K562 (cell line): ENCODE measurements at regions not wholly inside any gene's neighbourhood (a gene's known extent, or its start where the extent isn't known, plus 50 kb on each side); places are given as distances from the start of the nearest gene placed in this dataset.

Experiments used
- ATAC-seq: fragments of 200-7000 bp; cut with Tn5 transposase; 3 replicates; pipeline ENCODE4 v1.9.1; 2020; ENCODE audit warnings: moderate library complexity
- BruUV-seq: library from RNA; stranded (reverse); fragments of 400-500 nt; replicated peaks from 2 replicates; lab custom pipeline; 2021; lab: Mats Ljungman, UMichigan
- CTCF ChIA-PET: fragments of 300-600 bp; formaldehyde crosslinking; extraction: SDS; loops from one replicate; lab custom pipeline; 2021; ENCODE audit warnings: low intra/inter-chr PET ratio; lab: Yijun Ruan, JAX
- POLR2A ChIA-PET: fragments of 300-600, 350-650 bp; sonication (Branson Sonifier 250); formaldehyde crosslinking; extraction: SDS; loops from one replicate; lab custom pipeline; 2021; ENCODE audit warnings: antibody characterized with exemption, inconsistent platforms; lab: Yijun Ruan, JAX
- DNase-seq, 4 experiments: peaks; one replicate each; pipeline versions ENCODE4 v3.0.0 to v3.0.0-alpha.2; 2011 to 2018; ENCODE audit warnings: low spot score in 3 of 4, mixed read lengths in 3 of 4; ENCODE audit errors: extremely low read depth in 1 of 4
- FAIRE-seq: peaks from 2 replicates; lab custom pipeline; 2011; peaks lifted over from hg19 to GRCh38; lab: Jason Lieb, UNC
- H2AFZ ChIP-seq: 2 replicates; pipeline ENCODE4 v1.6.0; 2011; ENCODE audit warnings: low read depth, low read length, control low read depth, inconsistent platforms
- H3K27ac ChIP-seq: fragments of 200-600 bp; 3 replicates; pipeline ENCODE4 v1.8.0; 2011; ENCODE audit warnings: low read depth, mild to moderate bottlenecking, control low read depth, inconsistent platforms, low read length, moderate library complexity, mixed read lengths; ENCODE audit errors: extremely low read depth
- H3K27me3 ChIP-seq, 2 experiments: fragments of 300-600 bp in 1 of 2; 2 replicates in 1 of 2; 3 replicates in 1 of 2; pipeline versions ENCODE4 v1.6.0 to v1.8.0; 2011; ENCODE audit warnings: inconsistent platforms in 2 of 2, low read length in 2 of 2, mild to moderate bottlenecking in 1 of 2, mixed read lengths in 1 of 2, moderate library complexity in 1 of 2; ENCODE audit not compliant: control insufficient read depth in 2 of 2, insufficient read depth in 2 of 2
- H3K36me3 ChIP-seq: fragments of 300-600 bp; 3 replicates; pipeline ENCODE4 v1.8.0; 2011; ENCODE audit warnings: mild to moderate bottlenecking, low read length, inconsistent platforms; ENCODE audit not compliant: control insufficient read depth, insufficient read depth
- H3K4me1 ChIP-seq, 2 experiments: fragments of 200-600 bp in 1 of 2; replicated peaks in 1 of 2; 2 replicates in 1 of 2; 3 replicates in 1 of 2; pipeline versions ENCODE4 v1.5.1 to v1.8.0; 2011; ENCODE audit warnings: inconsistent platforms in 2 of 2, low read length in 2 of 2, mild to moderate bottlenecking in 1 of 2, mixed read lengths in 1 of 2, moderate library complexity in 1 of 2; ENCODE audit not compliant: control insufficient read depth in 2 of 2, insufficient read depth in 2 of 2
- H3K4me2 ChIP-seq: 2 replicates; pipeline ENCODE4 v1.6.1; 2011; ENCODE audit warnings: low read length, control low read depth, inconsistent platforms, mixed read lengths; ENCODE audit not compliant: insufficient read depth
- H3K4me3 ChIP-seq: fragments of 200-600 bp; sonication (generic), shearing (Covaris generic); 2 replicates; pipeline ENCODE4 v1.5.1; 2016; ENCODE audit warnings: control low read depth, inconsistent platforms
- H3K79me2 ChIP-seq: fragments of 200-600 bp; 3 replicates; pipeline ENCODE4 v1.8.0; 2011; ENCODE audit warnings: low read length, inconsistent platforms; ENCODE audit not compliant: control insufficient read depth, insufficient read depth
- H3K9ac ChIP-seq, 2 experiments: 2 replicates each; pipeline versions ENCODE4 v1.6.0 to v1.6.1; 2011; ENCODE audit warnings: low read depth in 2 of 2, low read length in 2 of 2, control low read depth in 1 of 2, inconsistent platforms in 1 of 2, mild to moderate bottlenecking in 1 of 2, mixed read lengths in 1 of 2; ENCODE audit not compliant: insufficient read depth in 1 of 2
- H3K9me1 ChIP-seq: one replicate; pipeline ENCODE4 v1.6.0; 2011; ENCODE audit warnings: inconsistent platforms, mild to moderate bottlenecking, low read length, moderate library complexity; ENCODE audit not compliant: control insufficient read depth, insufficient read depth
- H3K9me3 ChIP-seq: replicated peaks from 2 replicates; pipeline ENCODE4 v1.5.1; 2011; ENCODE audit warnings: low read depth, low read length, inconsistent platforms; ENCODE audit not compliant: control insufficient read depth, insufficient read depth
- H4K20me1 ChIP-seq: replicated peaks from 2 replicates; pipeline ENCODE4 v1.6.1; 2011; ENCODE audit warnings: low read length, inconsistent platforms, mixed read lengths; ENCODE audit not compliant: control insufficient read depth, insufficient read depth
- CBFA2T2 ChIP-seq: fragments of 450-650 bp; conservative IDR thresholded peaks from 2 replicates; pipeline ENCODE4 v1.6.1; 2017; ENCODE audit warnings: mild to moderate bottlenecking
- HCFC1 ChIP-seq: IDR thresholded peaks from 2 replicates; pipeline ENCODE4 v1.6.1; 2012; ENCODE audit warnings: low read depth, low read length, improper control_type of control experiment
- KDM1A ChIP-seq, 2 experiments: fragments of 450-650 bp; IDR thresholded peaks; 2 replicates each; pipeline ENCODE4 v1.6.1; 2016; ENCODE audit warnings: mild to moderate bottlenecking in 2 of 2
- MEIS2 ChIP-seq: fragments of 450-650 bp; IDR thresholded peaks from 2 replicates; pipeline ENCODE4 v1.6.1; 2014; ENCODE audit warnings: mild to moderate bottlenecking; ENCODE audit not compliant: partially characterized antibody
- RCOR1 ChIP-seq, 2 experiments: IDR thresholded peaks; 2 replicates each; pipeline ENCODE4 v1.6.1; 2012; ENCODE audit warnings: low read depth in 2 of 2, low read length in 2 of 2, borderline replicate concordance in 1 of 2, improper control_type of control experiment in 1 of 2
- RREB1 ChIP-seq: fragments of 250-450 bp; sonication (Bioruptor Pico); IDR thresholded peaks from 2 replicates; pipeline ENCODE4 v1.4.0; 2020
- SOX6 ChIP-seq: fragments of 450-650 bp; IDR thresholded peaks from 2 replicates; pipeline ENCODE4 v1.6.1; 2014; ENCODE audit warnings: mild to moderate bottlenecking
- TFE3 ChIP-seq: fragments of 450-650 bp; formaldehyde crosslinking; IDR thresholded peaks from 2 replicates; pipeline ENCODE4 v1.4.0; 2020; ENCODE audit warnings: mild to moderate bottlenecking, mixed read lengths
- ZNF146 ChIP-seq: IDR thresholded peaks from one replicate; pipeline ENCODE4 v1.6.1; 2018; ENCODE audit warnings: missing compliant biosample characterization; ENCODE audit not compliant: unreplicated experiment
- WGBS: fragments of 100-300 bp; shearing (Covaris generic); methylation state at CpG from one replicate; pipeline ENCODE4 v1.1.6; 2016; ENCODE audit warnings: low coverage, mixed read lengths; ENCODE audit not compliant: insufficient coverage; ENCODE audit errors: missing lambda C conversion rate; 5-methylcytosine and 5-hydroxymethylcytosine counted together
- in situ Hi-C: fragments of 300-500 bp; cut with MboI; formaldehyde crosslinking; loops from 4 replicates; pipeline ENCODE4 v1.15.0; 2018; ENCODE audit warnings: inconsistent platforms, mixed read lengths
- intact Hi-C: fragments of 100-400 bp; cut with micrococcal nuclease; formaldehyde crosslinking; loops from 2 replicates; pipeline ENCODE4 v1.14.2; 2022
- TF ChIP-seq, protein P1 (sequence below): fragments of 250-450 bp; sonication (Bioruptor Pico); IDR thresholded peaks from 2 replicates; pipeline ENCODE4 v1.5.0; 2021
- TF ChIP-seq, protein P2 (sequence below): fragments of 250-450 bp; sonication (Bioruptor Pico); IDR thresholded peaks from 2 replicates; pipeline ENCODE4 v1.5.0; 2021; ENCODE audit warnings: mild to moderate bottlenecking, borderline replicate concordance

DNA sequence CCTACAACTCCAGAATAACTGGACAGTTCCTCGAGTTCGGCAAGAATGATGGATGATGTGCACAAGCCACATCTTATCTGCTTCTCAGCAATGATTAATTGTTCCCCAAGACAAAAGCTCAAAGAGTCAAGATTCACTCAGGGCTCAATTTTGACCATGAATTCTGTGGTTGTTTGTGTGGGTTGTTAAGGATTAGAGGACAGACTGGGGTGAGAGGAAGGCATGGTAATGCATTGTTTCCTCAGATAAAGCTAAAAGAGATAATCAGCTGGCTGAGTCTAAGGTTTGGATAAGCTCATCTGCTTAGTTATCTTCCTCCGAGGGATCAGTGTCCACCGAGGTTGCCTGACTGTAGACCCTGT, 161.0 kb downstream of the CPEB2 start:
- Histone ChIP-seq H3K36me3 (no peaks in the 10 kb centered on the region), H3K27me3 (no peaks in the 10 kb centered on the region), H3K9ac (no peak overlapping the region), H3K4me2 (no peak overlapping the region), H2AFZ (no peak overlapping the region), H3K4me3 (no peak overlapping the region), H3K4me1 (peaks cover 5 to 6% of the 10 kb centered on the region in 2 experiments; a peak in 2 of 5 replicates), H3K79me2 (no peaks in the 10 kb centered on the region), H3K9me3 (no peaks in the 10 kb centered on the region), H3K27ac (no peak overlapping the region), H4K20me1 (no peaks in the 10 kb centered on the region), H3K9me1 (no peaks in the 10 kb centered on the region)
- no peak for FAIRE-seq
- intact Hi-C loops (loop anchor here (5.0 to 10.0 kb wide), 2 partner anchors 161 to 1508 kb away; partner anchors contain the start of gene CPEB2), in situ Hi-C loops (no loop called here)
- no peak for DNase-seq
- ATAC-seq, result no peak
- BruUV-seq, result no TSS peak
- CTCF ChIA-PET, result interaction anchor here (0.9 kb wide), 1 partner anchor 120 kb away, joined by 3 read pairs; no protein-coding TSS in a partner anchor
- WGBS, result 2% methylated on average over 3 of the region's 4 CpGs
- POLR2A ChIA-PET, result no interaction called here
- TF ChIP-seq CBFA2T2, result peak; percentile 54; the same call in 1 of the 2 replicates
- no peak for TF ChIP-seq TFE3
- TF ChIP-seq ZNF146 (CRISPR knock-in tag), result no peak
- TF ChIP-seq SOX6, result peak; percentile 47; the same call in 1 of the 2 replicates
- TF ChIP-seq, protein P1, sequence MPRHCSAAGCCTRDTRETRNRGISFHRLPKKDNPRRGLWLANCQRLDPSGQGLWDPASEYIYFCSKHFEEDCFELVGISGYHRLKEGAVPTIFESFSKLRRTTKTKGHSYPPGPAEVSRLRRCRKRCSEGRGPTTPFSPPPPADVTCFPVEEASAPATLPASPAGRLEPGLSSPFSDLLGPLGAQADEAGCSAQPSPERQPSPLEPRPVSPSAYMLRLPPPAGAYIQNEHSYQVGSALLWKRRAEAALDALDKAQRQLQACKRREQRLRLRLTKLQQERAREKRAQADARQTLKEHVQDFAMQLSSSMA (CRISPR knock-in tag), result no peak
- TF ChIP-seq KDM1A (IDR thresholded peaks at IDR 0.05), result peak; percentile 35 to 41; a peak in 2 of 4 replicates
- TF ChIP-seq MEIS2, result peak; percentile 71
- TF ChIP-seq RCOR1 (IDR thresholded peaks at IDR 0.05; ENCODE audit: borderline replicate concordance in 1 of 2, low read depth in 2 of 2, low read length in 2 of 2), result peak in 1 of 2 experiments; percentile 17; a peak in 1 of 4 replicates
- TF ChIP-seq, protein P2, sequence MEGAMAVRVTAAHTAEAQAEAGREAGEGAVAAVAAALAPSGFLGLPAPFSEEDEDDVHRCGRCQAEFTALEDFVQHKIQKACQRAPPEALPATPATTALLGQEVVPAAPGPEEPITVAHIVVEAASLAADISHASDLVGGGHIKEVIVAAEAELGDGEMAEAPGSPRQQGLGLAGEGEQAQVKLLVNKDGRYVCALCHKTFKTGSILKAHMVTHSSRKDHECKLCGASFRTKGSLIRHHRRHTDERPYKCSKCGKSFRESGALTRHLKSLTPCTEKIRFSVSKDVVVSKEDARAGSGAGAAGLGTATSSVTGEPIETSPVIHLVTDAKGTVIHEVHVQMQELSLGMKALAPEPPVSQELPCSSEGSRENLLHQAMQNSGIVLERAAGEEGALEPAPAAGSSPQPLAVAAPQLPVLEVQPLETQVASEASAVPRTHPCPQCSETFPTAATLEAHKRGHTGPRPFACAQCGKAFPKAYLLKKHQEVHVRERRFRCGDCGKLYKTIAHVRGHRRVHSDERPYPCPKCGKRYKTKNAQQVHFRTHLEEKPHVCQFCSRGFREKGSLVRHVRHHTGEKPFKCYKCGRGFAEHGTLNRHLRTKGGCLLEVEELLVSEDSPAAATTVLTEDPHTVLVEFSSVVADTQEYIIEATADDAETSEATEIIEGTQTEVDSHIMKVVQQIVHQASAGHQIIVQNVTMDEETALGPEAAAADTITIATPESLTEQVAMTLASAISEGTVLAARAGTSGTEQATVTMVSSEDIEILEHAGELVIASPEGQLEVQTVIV (CRISPR knock-in tag), result no peak
- TF ChIP-seq RREB1 (CRISPR knock-in tag), result peak; percentile 67; the same call in 1 of the 2 replicates
- no peak for TF ChIP-seq HCFC1
